ENCODE measurements at regions not wholly inside any gene's neighbourhood (a gene's known extent, or its start where the extent isn't known, plus 50 kb on each side); places are given as distances from the start of the nearest gene placed in this dataset.
"Not testable (repeated sequence)": the region's sequence is repeated elsewhere in the genome, so short reads cannot be mapped to it uniquely, and the experiment has no call there.

DNA sequence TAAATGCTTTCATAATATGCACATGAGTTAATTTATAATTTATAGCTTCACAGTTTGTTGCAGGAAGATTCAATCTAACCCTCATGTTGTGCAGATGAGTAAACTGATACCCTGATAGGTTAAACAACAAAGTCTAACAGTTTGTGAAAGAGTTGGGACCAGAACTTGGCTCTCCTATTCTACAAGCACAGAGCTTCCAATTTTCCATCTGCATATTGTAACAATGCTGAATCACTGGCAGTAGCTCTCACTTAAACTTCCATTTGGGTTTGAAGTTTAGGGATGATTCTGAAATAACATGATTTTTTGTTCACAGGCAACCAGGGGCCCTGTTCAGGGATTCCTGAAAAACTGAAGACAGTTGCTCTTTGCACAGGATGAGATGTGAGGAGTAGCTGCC is 179.3 kb downstream of the XPNPEP1 start:
- DNase-seq (no peak), ATAC-seq (no peak)
- H3K4me1 Mint-ChIP-seq, result no peaks in the 10 kb centered on the region

DNA sequence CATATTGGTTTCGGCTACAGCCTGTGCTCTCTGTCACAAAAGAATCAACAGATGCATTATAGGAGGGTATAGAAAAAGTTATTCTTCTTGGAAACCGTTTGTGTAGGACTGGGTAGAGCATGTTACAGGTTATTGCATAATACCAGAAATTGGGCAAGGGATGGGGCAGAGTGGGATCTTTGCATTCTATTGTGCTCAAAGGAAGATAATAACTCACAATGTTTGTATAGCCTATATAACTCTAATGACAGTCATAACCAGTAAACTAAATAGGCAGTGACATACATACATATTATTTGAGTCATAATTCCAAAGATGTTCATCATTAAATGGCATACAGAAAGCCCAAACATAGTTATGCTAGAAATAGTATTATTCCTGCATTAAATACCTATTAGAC is 179.7 kb downstream of the XPNPEP1 start:
- no peaks in the 10 kb centered on the region for H3K27me3 Mint-ChIP-seq
- CTCF ChIA-PET, result no interaction called here
- ATAC-seq (no peak), DNase-seq (no peak)
- no peaks in the 10 kb centered on the region for H3K4me1 Mint-ChIP-seq
- H3K9me3 Mint-ChIP-seq (ENCODE audit: low read depth), result no peaks in the 10 kb centered on the region
- no peak overlapping the region for H3K4me3 Mint-ChIP-seq
- H3K27ac Mint-ChIP-seq, result no peak overlapping the region
- no peaks in the 10 kb centered on the region for H3K36me3 Mint-ChIP-seq

More for the DNA sequence above, 179.3 kb downstream of the XPNPEP1 start:
- Mint-ChIP-seq H3K36me3 (no peaks in the 10 kb centered on the region), H3K27ac (no peak overlapping the region), H3K4me3 (no peak overlapping the region), H3K27me3 (no peaks in the 10 kb centered on the region), H3K9me3 (ENCODE audit: low read depth) (no peaks in the 10 kb centered on the region)
- CTCF ChIA-PET, result no interaction called here

DNA sequence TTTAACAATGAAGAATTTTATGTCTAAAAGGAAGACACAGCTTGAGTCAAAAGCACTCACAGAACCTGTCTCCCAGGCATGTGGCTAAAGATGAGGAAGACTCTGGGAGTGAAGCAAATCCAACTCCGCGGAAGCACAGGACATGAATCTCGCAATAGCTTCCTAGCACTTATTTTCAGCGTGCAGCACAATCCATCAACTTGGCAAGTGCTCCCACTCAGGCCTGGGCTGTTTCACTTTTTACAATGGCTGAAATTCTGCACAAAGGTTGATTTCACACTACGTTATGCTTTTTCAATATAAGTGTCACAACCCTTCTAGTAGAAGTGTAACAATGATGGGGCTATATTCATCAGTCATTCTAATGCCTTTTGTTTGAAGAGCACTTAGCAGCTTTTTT is 180.2 kb downstream of the XPNPEP1 start:
- Mint-ChIP-seq H3K4me1 (no peaks in the 10 kb centered on the region), H3K27me3 (no peaks in the 10 kb centered on the region), H3K27ac (no peak overlapping the region), H3K36me3 (no peaks in the 10 kb centered on the region), H3K4me3 (no peak overlapping the region), H3K9me3 (ENCODE audit: low read depth) (no peaks in the 10 kb centered on the region)
- CTCF ChIA-PET, result no interaction called here
- DNase-seq, result no peak
- ATAC-seq, result no peak

DNA sequence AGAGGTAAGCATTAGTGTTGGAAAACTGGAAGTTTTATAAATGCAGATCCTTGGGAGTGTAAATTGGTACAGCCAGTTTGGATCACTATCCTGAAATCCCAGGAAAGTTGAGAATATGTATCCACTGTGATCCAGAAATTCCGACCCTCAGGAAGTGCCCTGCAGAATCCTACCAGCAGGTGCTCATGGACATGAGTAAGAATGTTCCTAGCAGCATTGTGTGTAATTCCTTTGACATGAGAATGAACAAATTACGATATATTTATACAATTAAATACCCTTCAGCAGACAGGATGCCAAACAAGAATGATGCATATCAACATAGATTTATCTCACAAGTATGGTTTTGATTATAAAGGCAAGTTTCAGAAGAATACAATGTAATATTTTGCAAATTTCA is 181.6 kb downstream of the XPNPEP1 start:
- CTCF ChIA-PET, result no interaction called here
- Mint-ChIP-seq H3K4me1 (no peaks in the 10 kb centered on the region), H3K9me3 (ENCODE audit: low read depth) (no peaks in the 10 kb centered on the region), H3K27me3 (no peaks in the 10 kb centered on the region), H3K36me3 (no peaks in the 10 kb centered on the region), H3K27ac (no peak overlapping the region), H3K4me3 (no peak overlapping the region)
- DNase-seq (no peak), ATAC-seq (no peak)

GRCh38 chr10:109740436-109740835 is 182.9 kb downstream of the XPNPEP1 start:
- no peaks in the 10 kb centered on the region for H3K27me3 Mint-ChIP-seq
- no peak overlapping the region for H3K4me3 Mint-ChIP-seq
- H3K36me3 Mint-ChIP-seq, result no peaks in the 10 kb centered on the region
- no peak overlapping the region for H3K27ac Mint-ChIP-seq
- H3K4me1 Mint-ChIP-seq, result no peaks in the 10 kb centered on the region
- DNase-seq (no peak), ATAC-seq (no peak)
- H3K9me3 Mint-ChIP-seq (ENCODE audit: low read depth), result no peaks in the 10 kb centered on the region
- CTCF ChIA-PET, result no interaction called here

DNA sequence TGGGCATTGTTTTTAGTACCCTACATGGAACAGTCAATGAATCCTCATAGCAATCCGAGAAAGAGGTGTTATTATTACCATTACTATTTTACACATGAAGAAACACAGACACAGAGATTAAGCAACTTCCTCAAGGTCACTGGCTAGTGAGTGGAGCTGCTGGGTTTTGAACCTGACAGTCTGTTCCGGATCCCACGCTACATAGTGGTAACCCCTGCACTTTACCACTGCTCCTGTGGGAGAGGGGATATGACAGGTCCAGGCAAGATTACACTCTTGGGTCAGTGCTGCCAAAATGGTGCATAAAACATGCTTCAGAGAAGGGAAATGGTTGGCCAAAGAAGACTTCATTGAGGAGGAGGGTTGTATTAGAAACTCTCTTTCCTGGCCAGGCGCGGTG is 185.7 kb downstream of the XPNPEP1 start:
- ATAC-seq (no peak), DNase-seq (no peak)
- H3K27me3 Mint-ChIP-seq, result no peaks in the 10 kb centered on the region
- no peak overlapping the region for H3K4me3 Mint-ChIP-seq
- no peaks in the 10 kb centered on the region for H3K4me1 Mint-ChIP-seq
- no peaks in the 10 kb centered on the region for H3K9me3 Mint-ChIP-seq (ENCODE audit: low read depth)
- H3K36me3 Mint-ChIP-seq, result no peaks in the 10 kb centered on the region
- CTCF ChIA-PET, result no interaction called here
- no peak overlapping the region for H3K27ac Mint-ChIP-seq

DNA sequence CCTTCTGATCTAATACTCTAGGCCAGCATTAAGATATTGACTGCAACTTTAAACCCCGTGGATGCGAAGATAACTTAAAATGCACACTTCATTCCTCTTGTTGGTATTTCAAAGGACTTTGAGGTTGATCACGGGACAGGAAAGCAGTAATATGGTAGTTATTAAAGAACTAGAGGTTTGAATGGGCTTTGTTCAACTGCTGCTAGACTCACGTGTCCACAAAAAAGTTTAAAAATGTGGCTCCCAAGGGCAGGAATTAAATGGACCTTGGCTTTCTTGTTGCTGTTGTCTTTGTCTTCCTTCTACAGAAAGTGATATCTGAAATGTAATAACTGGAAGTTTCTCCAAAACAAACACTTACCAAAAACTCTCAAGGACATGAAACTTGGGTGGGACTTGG is 186.3 kb downstream of the XPNPEP1 start:
- H3K9me3 Mint-ChIP-seq (ENCODE audit: low read depth), result no peaks in the 10 kb centered on the region
- ATAC-seq, result no peak
- no peaks in the 10 kb centered on the region for H3K36me3 Mint-ChIP-seq

GRCh38 chr10:109735776-109736175 is 187.5 kb downstream of the XPNPEP1 start:
- Mint-ChIP-seq H3K9me3 (ENCODE audit: low read depth) (no peaks in the 10 kb centered on the region), H3K4me3 (no peak overlapping the region), H3K36me3 (no peaks in the 10 kb centered on the region), H3K27me3 (no peaks in the 10 kb centered on the region), H3K27ac (no peak overlapping the region), H3K4me1 (no peaks in the 10 kb centered on the region)
- DNase-seq (no peak), ATAC-seq (no peak)
- CTCF ChIA-PET, result no interaction called here

More for the DNA sequence above, 186.3 kb downstream of the XPNPEP1 start:
- Mint-ChIP-seq H3K4me3 (no peak overlapping the region), H3K27ac (no peak overlapping the region), H3K4me1 (no peaks in the 10 kb centered on the region), H3K27me3 (no peaks in the 10 kb centered on the region)
- DNase-seq, result no peak
- CTCF ChIA-PET, result no interaction called here

DNA sequence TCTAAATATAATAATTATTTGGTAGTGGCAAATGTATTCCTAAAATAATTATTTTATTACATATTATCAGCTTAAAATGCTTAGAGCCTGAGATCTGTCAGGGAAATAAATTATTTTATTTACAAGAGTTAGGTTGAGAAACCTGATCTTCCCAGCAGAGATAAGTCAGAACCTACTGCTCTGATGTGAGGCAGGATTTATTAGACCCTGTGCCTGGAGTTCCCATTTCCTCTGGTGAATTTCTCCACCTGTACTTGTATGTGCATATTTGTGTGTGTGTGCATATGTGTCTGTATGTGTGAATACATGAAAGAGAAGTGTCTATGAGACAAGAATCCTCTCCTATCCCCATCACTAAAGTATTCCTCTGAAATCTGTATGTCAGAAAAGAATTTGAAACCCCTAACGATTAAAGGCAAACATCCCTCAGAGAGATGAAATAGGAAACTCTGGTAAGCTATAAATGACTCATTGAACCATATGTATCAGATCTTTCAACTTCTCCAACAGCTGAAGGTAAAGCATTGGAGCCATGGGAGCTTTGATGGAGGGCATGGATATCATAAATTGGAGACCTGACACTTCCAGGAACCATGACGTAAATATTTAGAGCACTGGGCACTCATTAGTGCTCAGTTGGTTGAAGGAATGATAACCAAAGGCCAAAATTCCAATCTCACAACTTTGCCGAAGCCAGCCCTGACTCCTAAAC is 190.9 kb downstream of the XPNPEP1 start:
- no peak for ATAC-seq
- no peaks in the 10 kb centered on the region for H3K36me3 Mint-ChIP-seq
- H3K9me3 Mint-ChIP-seq (ENCODE audit: low read depth), result no peaks in the 10 kb centered on the region
- DNase-seq, result no peak
- CTCF ChIA-PET, result no interaction called here
- no peaks in the 10 kb centered on the region for H3K4me1 Mint-ChIP-seq
- H3K4me3 Mint-ChIP-seq, result no peak overlapping the region
- no peak overlapping the region for H3K27ac Mint-ChIP-seq
- no peaks in the 10 kb centered on the region for H3K27me3 Mint-ChIP-seq

GRCh38 chr10:109729895-109730294 is 193.4 kb downstream of the XPNPEP1 start:
- H3K4me1 Mint-ChIP-seq; H3K27ac Mint-ChIP-seq; H3K27me3 Mint-ChIP-seq; DNase-seq; H3K9me3 Mint-ChIP-seq (ENCODE audit: low read depth); H3K36me3 Mint-ChIP-seq; ATAC-seq; H3K4me3 Mint-ChIP-seq: not testable (repeated sequence)
- CTCF ChIA-PET, result interaction anchor here (1.2 kb wide), 1 partner anchor 19 kb away, joined by 3 read pairs; no protein-coding TSS in a partner anchor

- DNase-seq (no peak), ATAC-seq (no peak)
- Mint-ChIP-seq H3K9me3 (ENCODE audit: low read depth) (no peaks in the 10 kb centered on the region), H3K4me3 (no peak overlapping the region), H3K4me1 (no peaks in the 10 kb centered on the region), H3K27me3 (no peaks in the 10 kb centered on the region), H3K27ac (no peak overlapping the region), H3K36me3 (no peaks in the 10 kb centered on the region)
- CTCF ChIA-PET, result no interaction called here
Measured at GRCh38 chr10:109727436-109727835, 195.9 kb downstream of the XPNPEP1 start.

DNA sequence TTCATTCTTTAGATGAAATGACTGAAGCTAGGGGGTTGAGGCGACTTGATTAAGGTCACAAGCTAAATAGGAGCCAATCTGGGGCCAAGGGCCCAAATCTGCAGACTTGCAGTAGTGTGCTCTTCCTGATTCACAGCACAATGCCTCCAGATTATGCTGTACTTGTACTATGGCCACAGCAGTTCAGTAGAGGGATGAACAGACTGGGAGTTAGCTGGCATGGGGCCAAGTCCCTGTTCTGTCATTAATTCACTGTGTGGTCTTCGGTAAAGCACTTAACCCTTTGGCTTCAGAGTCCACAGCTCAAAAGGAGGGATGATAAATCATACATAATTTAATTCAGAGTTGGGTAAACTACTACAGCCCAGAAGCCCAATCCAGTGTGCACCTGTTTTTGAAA is 196.8 kb downstream of the XPNPEP1 start:
- H3K27ac Mint-ChIP-seq, result no peak overlapping the region
- DNase-seq (no peak), ATAC-seq (no peak)
- no peaks in the 10 kb centered on the region for H3K36me3 Mint-ChIP-seq
- no peaks in the 10 kb centered on the region for H3K27me3 Mint-ChIP-seq
- no peaks in the 10 kb centered on the region for H3K4me1 Mint-ChIP-seq
- H3K9me3 Mint-ChIP-seq (ENCODE audit: low read depth), result no peaks in the 10 kb centered on the region
- no peak overlapping the region for H3K4me3 Mint-ChIP-seq
- CTCF ChIA-PET, result no interaction called here

GRCh38 chr10:109723305-109723704 is 200.0 kb downstream of the XPNPEP1 start:
- no peak for ATAC-seq
- no peak overlapping the region for H3K27ac Mint-ChIP-seq
- no peaks in the 10 kb centered on the region for H3K9me3 Mint-ChIP-seq (ENCODE audit: low read depth)
- CTCF ChIA-PET, result no interaction called here
- no peaks in the 10 kb centered on the region for H3K4me1 Mint-ChIP-seq
- no peaks in the 10 kb centered on the region for H3K27me3 Mint-ChIP-seq
- no peaks in the 10 kb centered on the region for H3K36me3 Mint-ChIP-seq
- no peak overlapping the region for H3K4me3 Mint-ChIP-seq
- no peak for DNase-seq

GRCh38 chr10:109721453-109722064 is 201.8 kb downstream of the XPNPEP1 start:
- Mint-ChIP-seq H3K27ac (no peak overlapping the region), H3K27me3 (no peaks in the 10 kb centered on the region), H3K9me3 (ENCODE audit: low read depth) (no peaks in the 10 kb centered on the region), H3K4me1 (no peaks in the 10 kb centered on the region), H3K36me3 (no peaks in the 10 kb centered on the region), H3K4me3 (no peak overlapping the region)
- CTCF ChIA-PET, result no interaction called here
- ATAC-seq (no peak), DNase-seq (no peak)

Data from activated CD8-positive, alpha-beta memory T cell treated with anti-CD3 and anti-CD28 coated beads, Interleukin-2, amount 10 ng/mL, durations not matched to agents 7 days and 5 days (primary cell).